Upper lobe of left lung (tissue), 6 donors: ENCODE measurements at regions not wholly inside any gene's neighbourhood (a gene's known extent, or its start where the extent isn't known, plus 50 kb on each side); places are given as distances from the start of the nearest gene placed in this dataset.

Source experiments
- ATAC-seq, 2 donors: fragments of 200-7000 bp; cut with Tn5 transposase; one replicate each; pipeline ENCODE4 v1.9.1; 2022; ENCODE audit warnings: mild to moderate bottlenecking in 2 of 2, moderate library complexity in 2 of 2; ENCODE audit not compliant: low FRiP score in 2 of 2
- DNase-seq, 2 donors: peaks; one replicate each; pipeline ENCODE4 v3.0.0-alpha.2; 2019 to 2020
- H3K27ac ChIP-seq, 4 donors: fragments of 200-600 bp; sonication (generic); one replicate each; pipeline ENCODE4 v1.5.1; 2016 to 2019
- H3K27me3 ChIP-seq, 4 donors: fragments of 200-600 bp; sonication (generic); one replicate each; pipeline ENCODE4 v1.5.1; 2017 to 2019
- H3K36me3 ChIP-seq, 4 donors: fragments of 200-600 bp; sonication (generic); one replicate each; pipeline ENCODE4 v1.5.1; 2016 to 2019
- H3K4me1 ChIP-seq, 4 donors: fragments of 200-600 bp; sonication (generic); one replicate each; pipeline ENCODE4 v1.5.1; 2018 to 2019
- H3K4me3 ChIP-seq, 4 donors: fragments of 200-600 bp; sonication (generic); one replicate each; pipeline ENCODE4 v1.5.1; 2017 to 2019; ENCODE audit warnings: mild to moderate bottlenecking in 2 of 4, moderate library complexity in 1 of 4
- H3K9me3 ChIP-seq, 4 donors: fragments of 200-600 bp; sonication (generic); one replicate each; pipeline ENCODE4 v1.5.1; 2018 to 2019
- EP300 ChIP-seq, 4 donors: sonication (generic); formaldehyde crosslinking; IDR thresholded peaks; one replicate each; pipeline ENCODE4 v1.5.1; 2017; ENCODE audit warnings: antibody characterized with exemption in 4 of 4, control low read depth in 2 of 4
- POLR2A ChIP-seq, 4 donors: fragments of 450-650 bp; IDR thresholded peaks; one replicate each; pipeline ENCODE4 v1.5.1; 2016 to 2017; ENCODE audit warnings: antibody characterized with exemption in 4 of 4, mild to moderate bottlenecking in 2 of 4
- POLR2AphosphoS5 ChIP-seq, 2 donors: sonication (generic); formaldehyde crosslinking; IDR thresholded peaks; one replicate each; pipeline ENCODE4 v1.5.1; 2017; ENCODE audit warnings: antibody characterized with exemption in 2 of 2
- WGBS, 2 donors: methylation state at CpG; one replicate each; pipeline ENCODE4 v1.1.5; 2017 to 2018; 5-methylcytosine and 5-hydroxymethylcytosine counted together
- TF ChIP-seq, protein P1 (sequence below), 6 experiments: fragments of 450-650 bp in 4 of 6; fragments of 200-600 bp in 2 of 6; sonication (generic) in 2 of 6; IDR thresholded peaks; one replicate each; pipeline ENCODE4 v1.5.1; 2016 to 2019; ENCODE audit warnings: antibody characterized with exemption in 6 of 6
- donor health status: DM: no; HTN: no; CAD: no; lungs with moderate emphysema.
- donor health status: DM: no; HTN: yes; CAD: no; lungs with severe emphysema.

DNA sequence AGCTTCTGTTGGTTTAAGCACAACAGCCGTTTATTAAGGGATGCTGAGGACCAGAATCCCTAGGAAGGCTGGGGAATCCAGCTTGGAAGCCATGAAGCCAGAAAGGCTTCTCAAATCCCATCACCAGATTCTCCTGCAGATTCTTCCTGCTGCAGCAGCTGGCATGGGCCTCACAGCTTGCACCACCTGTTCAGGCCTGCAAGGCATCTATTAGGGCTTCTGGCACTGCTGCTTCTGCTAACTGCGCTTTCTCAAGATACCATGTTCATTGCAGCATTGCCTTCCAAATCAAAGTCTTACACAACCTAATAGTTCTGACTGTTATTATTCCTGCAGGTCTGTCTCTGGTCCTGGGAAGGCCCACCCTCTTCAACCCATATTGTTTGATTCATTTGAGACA, 51.2 kb upstream of the ZNF366 start:
- no peak for DNase-seq
- WGBS, 2 donors = 83% methylated on average over 2 of the region's 2 CpGs
- TF ChIP-seq EP300 (IDR thresholded peaks at IDR 0.05) (no peak), POLR2AphosphoS5 (IDR thresholded peaks at IDR 0.05) (no peak), POLR2A (IDR thresholded peaks at IDR 0.05) (no peak)
- TF ChIP-seq, protein P1, sequence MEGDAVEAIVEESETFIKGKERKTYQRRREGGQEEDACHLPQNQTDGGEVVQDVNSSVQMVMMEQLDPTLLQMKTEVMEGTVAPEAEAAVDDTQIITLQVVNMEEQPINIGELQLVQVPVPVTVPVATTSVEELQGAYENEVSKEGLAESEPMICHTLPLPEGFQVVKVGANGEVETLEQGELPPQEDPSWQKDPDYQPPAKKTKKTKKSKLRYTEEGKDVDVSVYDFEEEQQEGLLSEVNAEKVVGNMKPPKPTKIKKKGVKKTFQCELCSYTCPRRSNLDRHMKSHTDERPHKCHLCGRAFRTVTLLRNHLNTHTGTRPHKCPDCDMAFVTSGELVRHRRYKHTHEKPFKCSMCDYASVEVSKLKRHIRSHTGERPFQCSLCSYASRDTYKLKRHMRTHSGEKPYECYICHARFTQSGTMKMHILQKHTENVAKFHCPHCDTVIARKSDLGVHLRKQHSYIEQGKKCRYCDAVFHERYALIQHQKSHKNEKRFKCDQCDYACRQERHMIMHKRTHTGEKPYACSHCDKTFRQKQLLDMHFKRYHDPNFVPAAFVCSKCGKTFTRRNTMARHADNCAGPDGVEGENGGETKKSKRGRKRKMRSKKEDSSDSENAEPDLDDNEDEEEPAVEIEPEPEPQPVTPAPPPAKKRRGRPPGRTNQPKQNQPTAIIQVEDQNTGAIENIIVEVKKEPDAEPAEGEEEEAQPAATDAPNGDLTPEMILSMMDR (IDR thresholded peaks at IDR 0.05) = no peak
- no peaks in the 10 kb centered on the region for H3K9me3 ChIP-seq
- no peak for ATAC-seq
- no peaks in the 10 kb centered on the region for H3K36me3 ChIP-seq
- H3K4me1 ChIP-seq = peaks cover 8 to 26% (median 9%) of the 10 kb centered on the region in 4 donors
- H3K27ac ChIP-seq = no peak overlapping the region
- no peaks in the 10 kb centered on the region for H3K27me3 ChIP-seq
- no peak overlapping the region for H3K4me3 ChIP-seq

DNA sequence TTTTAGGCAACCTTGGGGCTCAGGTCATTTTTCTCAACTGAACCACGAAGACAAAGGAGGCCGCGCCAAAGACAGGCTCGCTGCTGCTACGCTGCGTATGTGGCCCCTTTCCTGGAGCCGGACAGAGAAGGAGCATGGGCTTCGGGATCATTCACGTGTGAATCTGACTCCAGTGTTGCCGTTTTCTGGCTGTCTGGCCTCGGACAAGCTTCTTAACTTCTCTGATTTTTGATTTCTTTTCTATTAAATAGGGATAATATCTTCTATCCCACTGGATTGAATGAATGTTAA, 50.8 kb upstream of the ZNF366 start:
- H3K4me1 ChIP-seq = peaks cover 8 to 26% (median 9%) of the 10 kb centered on the region in 4 donors
- WGBS, 2 donors = 65 to 73% methylated on average over 10 to 11 of the region's 11 CpGs
- no peaks in the 10 kb centered on the region for H3K27me3 ChIP-seq
- H3K36me3 ChIP-seq = no peaks in the 10 kb centered on the region
- H3K9me3 ChIP-seq = no peaks in the 10 kb centered on the region
- peak in 1 of 2 donors; percentile 20 for DNase-seq
- TF ChIP-seq EP300 (IDR thresholded peaks at IDR 0.05) (no peak), POLR2AphosphoS5 (IDR thresholded peaks at IDR 0.05) (no peak), POLR2A (IDR thresholded peaks at IDR 0.05) (no peak)
- TF ChIP-seq, protein P1 (IDR thresholded peaks at IDR 0.05) = no peak
- no peak overlapping the region for H3K27ac ChIP-seq
- H3K4me3 ChIP-seq = no peak overlapping the region
- no peak for ATAC-seq

DNA sequence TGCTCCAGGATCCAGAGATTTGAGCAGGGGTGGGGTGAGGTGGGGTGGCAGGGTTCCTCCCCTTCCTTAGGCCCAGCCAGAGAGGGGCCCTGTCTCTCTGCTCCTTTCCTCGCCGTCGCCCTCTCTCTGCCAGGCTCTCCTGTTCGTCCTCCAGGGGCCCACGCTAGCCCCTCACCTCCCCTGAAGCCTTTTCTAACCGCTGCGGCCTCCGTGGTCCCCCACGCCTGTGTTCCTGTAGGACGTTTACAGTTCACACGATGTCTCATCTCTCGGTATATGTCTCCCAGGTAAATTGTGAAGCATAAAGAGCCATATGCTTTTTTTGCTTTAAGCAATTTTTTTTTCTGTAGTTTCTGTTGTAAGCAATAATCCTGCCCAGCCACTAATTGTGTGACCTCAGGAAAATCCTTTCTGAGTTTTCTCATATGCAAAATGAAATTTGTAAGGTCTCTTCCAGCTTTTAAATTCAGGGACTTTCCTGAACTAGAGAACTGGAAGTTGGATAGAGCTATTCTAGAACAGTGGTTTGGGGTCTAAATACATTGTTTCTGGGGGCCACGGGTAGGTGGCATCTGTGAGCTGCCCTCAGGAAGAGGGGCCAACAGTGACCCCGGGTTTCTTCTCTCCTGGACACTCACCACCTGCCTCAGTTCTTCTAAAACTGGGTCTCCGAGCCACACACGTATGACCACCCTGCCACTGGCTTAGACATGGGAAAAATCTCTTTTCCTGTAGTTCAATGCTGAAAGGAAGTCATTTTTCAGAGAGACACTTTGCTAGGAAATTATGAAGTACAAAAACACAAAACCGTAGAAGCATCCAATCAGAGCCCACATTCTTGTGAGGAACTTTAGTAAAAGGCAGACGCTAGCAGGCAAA, 50.2 kb upstream of the ZNF366 start:
- Histone ChIP-seq H3K27me3 (no peaks in the 10 kb centered on the region), H3K27ac (peak overlapping the region; percentile 25 to 61 (median 56)), H3K4me1 (peaks cover 8 to 26% (median 9%) of the 10 kb centered on the region in 4 donors), H3K36me3 (no peaks in the 10 kb centered on the region), H3K9me3 (no peaks in the 10 kb centered on the region), H3K4me3 (peak overlapping the region in 3 of 4 donors; percentile 32 to 50 (median 46))
- TF ChIP-seq EP300 (IDR thresholded peaks at IDR 0.05) (no peak), POLR2A (IDR thresholded peaks at IDR 0.05) (no peak)
- TF ChIP-seq, protein P1 (IDR thresholded peaks at IDR 0.05) = no peak
- WGBS, 2 donors = 48 to 51% methylated on average over 18 of the region's 18 CpGs
- ATAC-seq (no peak), DNase-seq (peak in 1 of 2 donors; percentile 17)
